Stomach (tissue), 4 donors: ENCODE measurements at regions not wholly inside any gene's neighbourhood (a gene's known extent, or its start where the extent isn't known, plus 50 kb on each side); places are given as distances from the start of the nearest gene placed in this dataset.

Experiments
- EP300 ChIP-seq: sonication (generic); formaldehyde crosslinking; IDR thresholded peaks from one replicate; pipeline ENCODE4 v1.6.1; 2017; ENCODE audit warnings: antibody characterized with exemption
- POLR2A ChIP-seq, 4 donors: fragments of 450-650 bp; IDR thresholded peaks; one replicate each; pipeline ENCODE4 v1.6.1; 2016; ENCODE audit warnings: antibody characterized with exemption in 4 of 4, control low read depth in 2 of 4, mild to moderate bottlenecking in 1 of 4, moderate library complexity in 1 of 4
- TF ChIP-seq, protein P1 (sequence below), 7 experiments: fragments of 450-650 bp in 4 of 7; fragments of 200-600 bp in 3 of 7; sonication (generic) in 3 of 7; IDR thresholded peaks; one replicate each; pipeline ENCODE4 v1.5.1; 2016 to 2019; ENCODE audit warnings: antibody characterized with exemption in 7 of 7, control low read depth in 2 of 7, mild to moderate bottlenecking in 1 of 7

DNA sequence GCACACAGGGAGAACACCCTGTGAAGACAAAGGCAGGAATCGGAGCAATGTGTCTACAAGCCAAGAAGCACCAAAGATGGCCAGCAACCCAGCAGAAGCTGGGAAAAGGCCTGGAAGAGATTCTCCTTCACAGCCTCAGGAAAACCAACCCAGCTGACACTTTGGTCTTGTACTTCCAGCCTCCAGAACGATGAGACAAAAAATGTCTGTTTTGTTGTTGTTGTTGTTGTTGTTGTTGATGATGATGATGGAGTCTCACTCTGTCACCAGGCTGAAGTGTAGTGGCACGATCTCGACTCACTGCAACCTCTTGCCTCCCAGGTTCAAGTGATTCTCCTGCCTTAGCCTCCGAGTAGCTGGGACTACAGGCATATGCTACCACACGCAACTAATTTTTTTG lies 157.3 kb downstream of the ETS2 start:
- TF ChIP-seq EP300 (no peak), POLR2A (IDR thresholded peaks at IDR 0.05) (no peak)
- TF ChIP-seq, protein P1, sequence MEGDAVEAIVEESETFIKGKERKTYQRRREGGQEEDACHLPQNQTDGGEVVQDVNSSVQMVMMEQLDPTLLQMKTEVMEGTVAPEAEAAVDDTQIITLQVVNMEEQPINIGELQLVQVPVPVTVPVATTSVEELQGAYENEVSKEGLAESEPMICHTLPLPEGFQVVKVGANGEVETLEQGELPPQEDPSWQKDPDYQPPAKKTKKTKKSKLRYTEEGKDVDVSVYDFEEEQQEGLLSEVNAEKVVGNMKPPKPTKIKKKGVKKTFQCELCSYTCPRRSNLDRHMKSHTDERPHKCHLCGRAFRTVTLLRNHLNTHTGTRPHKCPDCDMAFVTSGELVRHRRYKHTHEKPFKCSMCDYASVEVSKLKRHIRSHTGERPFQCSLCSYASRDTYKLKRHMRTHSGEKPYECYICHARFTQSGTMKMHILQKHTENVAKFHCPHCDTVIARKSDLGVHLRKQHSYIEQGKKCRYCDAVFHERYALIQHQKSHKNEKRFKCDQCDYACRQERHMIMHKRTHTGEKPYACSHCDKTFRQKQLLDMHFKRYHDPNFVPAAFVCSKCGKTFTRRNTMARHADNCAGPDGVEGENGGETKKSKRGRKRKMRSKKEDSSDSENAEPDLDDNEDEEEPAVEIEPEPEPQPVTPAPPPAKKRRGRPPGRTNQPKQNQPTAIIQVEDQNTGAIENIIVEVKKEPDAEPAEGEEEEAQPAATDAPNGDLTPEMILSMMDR (IDR thresholded peaks at IDR 0.05): no peak
